SK-N-SH (cell line): ENCODE measurements at regions not wholly inside any gene's neighbourhood (a gene's known extent, or its start where the extent isn't known, plus 50 kb on each side); places are given as distances from the start of the nearest gene placed in this dataset.

Experiments used
- CTCF ChIA-PET: fragments of 300-600, 350-600 bp; formaldehyde crosslinking; extraction: SDS; loops from one replicate; lab custom pipeline; 2021; lab: Yijun Ruan, JAX
- POLR2A ChIA-PET: fragments of 350-600 bp; sonication (Branson Sonifier 250); formaldehyde crosslinking; extraction: SDS; loops from one replicate; lab custom pipeline; 2020; ENCODE audit warnings: antibody characterized with exemption, inconsistent platforms; lab: Yijun Ruan, JAX
- DNase-seq: peaks from one replicate; pipeline ENCODE4 v3.0.0; 2012
- H2AFZ ChIP-seq: fragments of 200-600 bp; sonication (generic); 2 replicates; pipeline ENCODE4 v1.8.1; 2016; ENCODE audit warnings: antibody characterized with exemption, mild to moderate bottlenecking, low read depth
- H3F3A ChIP-seq: fragments of 200-600 bp; sonication (generic); replicated peaks from 2 replicates; pipeline ENCODE3; 2016; ENCODE audit warnings: antibody characterized with exemption, mild to moderate bottlenecking; ENCODE audit not compliant: insufficient read depth
- H3K27ac ChIP-seq, 2 experiments: fragments of 200-500 bp in 1 of 2; fragments of 200-600 bp in 1 of 2; sonication (Bioruptor generic) in 1 of 2; sonication (generic), shearing (Covaris generic) in 1 of 2; 2 replicates each; pipeline versions ENCODE4 v1.5.1 to v1.6.1; 2014 to 2016; ENCODE audit warnings: low read depth in 2 of 2, inconsistent platforms in 1 of 2, low read length in 1 of 2, mild to moderate bottlenecking in 1 of 2, mixed read lengths in 1 of 2
- H3K27me3 ChIP-seq: fragments of 200-600 bp; sonication (generic), shearing (Covaris generic); 2 replicates; pipeline ENCODE4 v1.6.1; 2016; ENCODE audit warnings: mixed run types; ENCODE audit not compliant: insufficient read depth
- H3K36me3 ChIP-seq, 2 experiments: fragments of 200-500 bp in 1 of 2; fragments of 200-600 bp in 1 of 2; sonication (Bioruptor generic) in 1 of 2; sonication (generic) in 1 of 2; replicated peaks in 1 of 2; 2 replicates each; pipeline versions ENCODE3 to v1.5.1; 2014 to 2016; ENCODE audit warnings: low read length in 1 of 2, mild to moderate bottlenecking in 1 of 2; ENCODE audit not compliant: insufficient read depth in 2 of 2, control insufficient read depth in 1 of 2
- H3K4me1 ChIP-seq, 2 experiments: fragments of 200-500 bp in 1 of 2; fragments of 200-600 bp in 1 of 2; sonication (Bioruptor generic) in 1 of 2; sonication (generic), shearing (Covaris generic) in 1 of 2; 2 replicates each; pipeline versions ENCODE4 v1.5.1 to v1.6.1; 2014 to 2016; ENCODE audit warnings: low read depth in 1 of 2, low read length in 1 of 2, mixed run types in 1 of 2; ENCODE audit not compliant: insufficient read depth in 2 of 2, control insufficient read depth in 1 of 2
- H3K4me2 ChIP-seq: fragments of 200-600 bp; sonication (generic), shearing (Covaris generic); 2 replicates; pipeline ENCODE4 v1.6.1; 2017; ENCODE audit warnings: mixed run types
- H3K4me3 ChIP-seq, 2 experiments: fragments of 200-500 bp in 1 of 2; fragments of 200-600 bp in 1 of 2; sonication (Bioruptor generic) in 1 of 2; sonication (generic), shearing (Covaris generic) in 1 of 2; 2 replicates each; pipeline versions ENCODE4 v1.5.1 to v1.8.1; 2014 to 2016; ENCODE audit warnings: low read depth in 2 of 2, inconsistent platforms in 1 of 2, low read length in 1 of 2, mild to moderate bottlenecking in 1 of 2, mixed read lengths in 1 of 2, moderate library complexity in 1 of 2
- H3K79me2 ChIP-seq: fragments of 200-600 bp; sonication (generic); 2 replicates; pipeline ENCODE4 v1.8.1; 2017; ENCODE audit warnings: mild to moderate bottlenecking; ENCODE audit not compliant: insufficient read depth
- H3K9ac ChIP-seq: fragments of 200-600 bp; sonication (generic); 2 replicates; pipeline ENCODE4 v1.6.1; 2017; ENCODE audit warnings: mixed run types
- H3K9me2 ChIP-seq: fragments of 200-600 bp; sonication (generic); 2 replicates; pipeline ENCODE4 v1.6.1; 2017; ENCODE audit warnings: mixed run types
- H3K9me3 ChIP-seq: fragments of 200-600 bp; sonication (generic); 2 replicates; pipeline ENCODE4 v1.6.1; 2017; ENCODE audit warnings: mixed run types, mild to moderate bottlenecking, moderate library complexity
- H4K20me1 ChIP-seq: fragments of 200-600 bp; sonication (generic); 2 replicates; pipeline ENCODE4 v1.6.1; 2017; ENCODE audit warnings: mild to moderate bottlenecking, mixed run types; ENCODE audit not compliant: insufficient read depth
- CHD2 ChIP-seq: fragments of 150-350 bp; IDR thresholded peaks from 2 replicates; pipeline ENCODE4 v1.6.1; 2018; ENCODE audit warnings: low read length; ENCODE audit not compliant: partially characterized antibody
- CTCF ChIP-seq: fragments of 200-600 bp; sonication (generic); IDR thresholded peaks from 2 replicates; pipeline ENCODE4 v1.6.1; 2017; ENCODE audit warnings: antibody characterized with exemption, mild to moderate bottlenecking, moderate library complexity
- ELF1 ChIP-seq: IDR thresholded peaks from 2 replicates; pipeline ENCODE4 v1.4.0; 2012
- FOSL2 ChIP-seq: IDR thresholded peaks from 2 replicates; pipeline ENCODE4 v1.4.0; 2012; ENCODE audit warnings: low read depth, mild to moderate bottlenecking, moderate library complexity, borderline replicate concordance
- FOXJ3 ChIP-seq: sonication (generic); formaldehyde crosslinking; IDR thresholded peaks from 2 replicates; pipeline ENCODE4 v1.5.1; 2020; ENCODE audit warnings: mild to moderate bottlenecking, missing genetic modification reagents
- FOXM1 ChIP-seq: IDR thresholded peaks from 2 replicates; pipeline ENCODE4 v1.4.0; 2012; ENCODE audit warnings: low read depth, mild to moderate bottlenecking
- JUND ChIP-seq: IDR thresholded peaks from 2 replicates; pipeline ENCODE4 v1.4.0; 2012
- NFIC ChIP-seq: IDR thresholded peaks from 2 replicates; pipeline ENCODE4 v1.4.0; 2012; ENCODE audit warnings: borderline replicate concordance
- NRF1 ChIP-seq: IDR thresholded peaks from 2 replicates; pipeline ENCODE4 v1.6.1; 2012; ENCODE audit warnings: low read depth, mild to moderate bottlenecking, low read length
- PBX3 ChIP-seq: IDR thresholded peaks from 2 replicates; pipeline ENCODE4; 2012
- POLR2AphosphoS5 ChIP-seq: IDR thresholded peaks from 2 replicates; pipeline ENCODE4 v1.6.1; 2012; ENCODE audit warnings: low read depth, low read length
- RAD21 ChIP-seq: IDR thresholded peaks from 2 replicates; pipeline ENCODE4 v1.6.1; 2012; ENCODE audit warnings: mild to moderate bottlenecking, low read length
- RCOR1 ChIP-seq: fragments of 150-350 bp; IDR thresholded peaks from 2 replicates; pipeline ENCODE4 v1.6.1; 2017; ENCODE audit warnings: antibody characterized with exemption, low read length
- RXRA ChIP-seq: IDR thresholded peaks from 2 replicates; pipeline ENCODE4 v1.4.0; 2012; ENCODE audit warnings: low read depth, mild to moderate bottlenecking, borderline replicate concordance
- SIN3A ChIP-seq: IDR thresholded peaks from 2 replicates; pipeline ENCODE4 v1.6.1; 2012; ENCODE audit warnings: low read depth, mild to moderate bottlenecking, low read length, moderate library complexity, borderline replicate concordance
- WGBS: methylation state at CpG from one replicate; pipeline ENCODE4 v1.1.6; 2017; ENCODE audit warnings: low lambda C conversion rate; 5-methylcytosine and 5-hydroxymethylcytosine counted together
- TF ChIP-seq, protein P1 (sequence below): IDR thresholded peaks from 2 replicates; pipeline ENCODE4 v1.4.0; 2012; ENCODE audit warnings: low read depth
- TF ChIP-seq, protein P2 (sequence below): IDR thresholded peaks from 2 replicates; pipeline ENCODE4 v1.4.0; 2012; ENCODE audit warnings: low read depth, borderline replicate concordance
- TF ChIP-seq, protein P3 (sequence below): IDR thresholded peaks from 2 replicates; pipeline ENCODE4 v1.6.1; 2012; ENCODE audit warnings: mild to moderate bottlenecking, low read depth, low read length, moderate library complexity

GRCh38 chr17:14513835-14514234 is 213.0 kb downstream of the HS3ST3B1 start:
- no peaks in the 10 kb centered on the region for H3K27me3 ChIP-seq
- TF ChIP-seq JUND = no peak
- no peak for TF ChIP-seq FOXJ3 (CRISPR knock-in tag)
- no peak for TF ChIP-seq CTCF
- no peak for TF ChIP-seq RAD21
- H3K9me3 ChIP-seq = no peaks in the 10 kb centered on the region; the same call in 1 of the 2 replicates
- no peak for DNase-seq
- no peaks in the 10 kb centered on the region for H3K36me3 ChIP-seq
- POLR2A ChIA-PET = no interaction called here
- CTCF ChIA-PET = no interaction called here
- no peaks in the 10 kb centered on the region for H3K79me2 ChIP-seq
- no peak overlapping the region for H3K4me2 ChIP-seq
- H3K9me2 ChIP-seq = no peaks in the 10 kb centered on the region
- H4K20me1 ChIP-seq = no peaks in the 10 kb centered on the region
- no peak overlapping the region for H3K27ac ChIP-seq
- no peaks in the 10 kb centered on the region for H3F3A ChIP-seq
- H3K4me1 ChIP-seq = no peaks in the 10 kb centered on the region
- WGBS = 3% methylated on average over 3 of the region's 3 CpGs
- no peak overlapping the region for H2AFZ ChIP-seq
- no peak overlapping the region for H3K4me3 ChIP-seq
- no peak overlapping the region for H3K9ac ChIP-seq

DNA sequence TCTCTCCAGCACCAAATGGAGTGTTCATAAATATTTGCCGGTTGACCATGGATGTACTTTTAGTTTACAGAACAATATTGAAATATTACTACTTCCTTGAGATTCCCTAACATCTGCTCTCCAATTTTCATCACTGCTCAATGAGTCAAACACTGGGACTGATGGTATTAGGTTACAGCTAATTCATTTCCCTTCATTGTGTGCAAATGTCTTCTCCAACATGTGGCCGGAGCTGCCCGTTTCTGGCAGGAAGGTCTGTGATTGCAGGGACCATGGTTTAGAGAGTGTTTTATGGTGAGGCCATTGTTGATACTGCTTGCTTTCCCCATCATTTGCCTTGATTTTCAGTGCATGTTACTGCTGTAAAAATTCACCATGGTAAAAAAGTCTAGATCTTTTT is 209.3 kb downstream of the HS3ST3B1 start:
- Histone ChIP-seq H3K27me3 (no peaks in the 10 kb centered on the region), H3K79me2 (no peaks in the 10 kb centered on the region), H3K4me3 (no peak overlapping the region), H3K9me3 (no peaks in the 10 kb centered on the region; the same call in 1 of the 2 replicates), H3K9ac (no peak overlapping the region), H2AFZ (no peak overlapping the region), H4K20me1 (no peaks in the 10 kb centered on the region), H3K9me2 (no peaks in the 10 kb centered on the region), H3F3A (no peaks in the 10 kb centered on the region), H3K27ac (no peak overlapping the region), H3K4me1 (no peaks in the 10 kb centered on the region), H3K36me3 (no peaks in the 10 kb centered on the region), H3K4me2 (no peak overlapping the region)
- no peak for DNase-seq
- CTCF ChIA-PET = no interaction called here
- WGBS = 19% methylated on average over 3 of the region's 3 CpGs
- POLR2A ChIA-PET = no interaction called here
- TF ChIP-seq, protein P1, sequence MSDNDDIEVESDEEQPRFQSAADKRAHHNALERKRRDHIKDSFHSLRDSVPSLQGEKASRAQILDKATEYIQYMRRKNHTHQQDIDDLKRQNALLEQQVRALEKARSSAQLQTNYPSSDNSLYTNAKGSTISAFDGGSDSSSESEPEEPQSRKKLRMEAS = no peak
- TF ChIP-seq SIN3A = no peak
- no peak for TF ChIP-seq RAD21
- no peak for TF ChIP-seq FOXM1
- TF ChIP-seq RCOR1 = no peak
- no peak for TF ChIP-seq NFIC
- TF ChIP-seq JUND = no peak
- TF ChIP-seq NRF1 = no peak
- TF ChIP-seq, protein P2, sequence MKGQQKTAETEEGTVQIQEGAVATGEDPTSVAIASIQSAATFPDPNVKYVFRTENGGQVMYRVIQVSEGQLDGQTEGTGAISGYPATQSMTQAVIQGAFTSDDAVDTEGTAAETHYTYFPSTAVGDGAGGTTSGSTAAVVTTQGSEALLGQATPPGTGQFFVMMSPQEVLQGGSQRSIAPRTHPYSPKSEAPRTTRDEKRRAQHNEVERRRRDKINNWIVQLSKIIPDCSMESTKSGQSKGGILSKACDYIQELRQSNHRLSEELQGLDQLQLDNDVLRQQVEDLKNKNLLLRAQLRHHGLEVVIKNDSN = no peak
- TF ChIP-seq FOXJ3 (CRISPR knock-in tag) = no peak
- TF ChIP-seq PBX3 = no peak
- no peak for TF ChIP-seq RXRA
- no peak for TF ChIP-seq FOSL2
- TF ChIP-seq, protein P3, sequence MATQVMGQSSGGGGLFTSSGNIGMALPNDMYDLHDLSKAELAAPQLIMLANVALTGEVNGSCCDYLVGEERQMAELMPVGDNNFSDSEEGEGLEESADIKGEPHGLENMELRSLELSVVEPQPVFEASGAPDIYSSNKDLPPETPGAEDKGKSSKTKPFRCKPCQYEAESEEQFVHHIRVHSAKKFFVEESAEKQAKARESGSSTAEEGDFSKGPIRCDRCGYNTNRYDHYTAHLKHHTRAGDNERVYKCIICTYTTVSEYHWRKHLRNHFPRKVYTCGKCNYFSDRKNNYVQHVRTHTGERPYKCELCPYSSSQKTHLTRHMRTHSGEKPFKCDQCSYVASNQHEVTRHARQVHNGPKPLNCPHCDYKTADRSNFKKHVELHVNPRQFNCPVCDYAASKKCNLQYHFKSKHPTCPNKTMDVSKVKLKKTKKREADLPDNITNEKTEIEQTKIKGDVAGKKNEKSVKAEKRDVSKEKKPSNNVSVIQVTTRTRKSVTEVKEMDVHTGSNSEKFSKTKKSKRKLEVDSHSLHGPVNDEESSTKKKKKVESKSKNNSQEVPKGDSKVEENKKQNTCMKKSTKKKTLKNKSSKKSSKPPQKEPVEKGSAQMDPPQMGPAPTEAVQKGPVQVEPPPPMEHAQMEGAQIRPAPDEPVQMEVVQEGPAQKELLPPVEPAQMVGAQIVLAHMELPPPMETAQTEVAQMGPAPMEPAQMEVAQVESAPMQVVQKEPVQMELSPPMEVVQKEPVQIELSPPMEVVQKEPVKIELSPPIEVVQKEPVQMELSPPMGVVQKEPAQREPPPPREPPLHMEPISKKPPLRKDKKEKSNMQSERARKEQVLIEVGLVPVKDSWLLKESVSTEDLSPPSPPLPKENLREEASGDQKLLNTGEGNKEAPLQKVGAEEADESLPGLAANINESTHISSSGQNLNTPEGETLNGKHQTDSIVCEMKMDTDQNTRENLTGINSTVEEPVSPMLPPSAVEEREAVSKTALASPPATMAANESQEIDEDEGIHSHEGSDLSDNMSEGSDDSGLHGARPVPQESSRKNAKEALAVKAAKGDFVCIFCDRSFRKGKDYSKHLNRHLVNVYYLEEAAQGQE = no peak
- no peak for TF ChIP-seq ELF1
- no peak for TF ChIP-seq CHD2
- TF ChIP-seq POLR2AphosphoS5 = no peak
